ENCODE measurements at regions not wholly inside any gene's neighbourhood (a gene's known extent, or its start where the extent isn't known, plus 50 kb on each side); places are given as distances from the start of the nearest gene placed in this dataset.

DNA sequence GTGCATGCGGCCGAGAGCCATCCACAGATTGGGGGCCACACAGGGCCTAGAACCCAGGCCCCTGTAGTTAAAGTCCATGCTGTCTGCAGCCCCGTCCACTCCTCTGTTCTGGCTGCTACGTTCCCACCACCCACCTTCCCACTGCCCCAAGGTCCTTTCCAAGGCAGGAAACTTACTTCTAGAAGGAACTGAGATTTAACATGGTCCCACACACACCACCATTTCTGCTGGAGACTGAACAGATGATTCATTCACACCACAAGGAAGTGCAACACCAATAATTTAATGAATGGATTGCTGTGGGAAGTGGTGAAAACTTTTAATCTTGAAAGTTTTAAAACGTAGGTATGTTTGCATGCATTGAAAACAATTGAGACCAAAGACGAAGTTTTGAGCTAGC is 95.2 kb downstream of the LBH start:
- no peak overlapping the region for H3K4me3 ChIP-seq (ENCODE audit: low read depth, low read length)
- DNase-seq (ENCODE audit: low read depth): no peak
- TF ChIP-seq, protein P1, sequence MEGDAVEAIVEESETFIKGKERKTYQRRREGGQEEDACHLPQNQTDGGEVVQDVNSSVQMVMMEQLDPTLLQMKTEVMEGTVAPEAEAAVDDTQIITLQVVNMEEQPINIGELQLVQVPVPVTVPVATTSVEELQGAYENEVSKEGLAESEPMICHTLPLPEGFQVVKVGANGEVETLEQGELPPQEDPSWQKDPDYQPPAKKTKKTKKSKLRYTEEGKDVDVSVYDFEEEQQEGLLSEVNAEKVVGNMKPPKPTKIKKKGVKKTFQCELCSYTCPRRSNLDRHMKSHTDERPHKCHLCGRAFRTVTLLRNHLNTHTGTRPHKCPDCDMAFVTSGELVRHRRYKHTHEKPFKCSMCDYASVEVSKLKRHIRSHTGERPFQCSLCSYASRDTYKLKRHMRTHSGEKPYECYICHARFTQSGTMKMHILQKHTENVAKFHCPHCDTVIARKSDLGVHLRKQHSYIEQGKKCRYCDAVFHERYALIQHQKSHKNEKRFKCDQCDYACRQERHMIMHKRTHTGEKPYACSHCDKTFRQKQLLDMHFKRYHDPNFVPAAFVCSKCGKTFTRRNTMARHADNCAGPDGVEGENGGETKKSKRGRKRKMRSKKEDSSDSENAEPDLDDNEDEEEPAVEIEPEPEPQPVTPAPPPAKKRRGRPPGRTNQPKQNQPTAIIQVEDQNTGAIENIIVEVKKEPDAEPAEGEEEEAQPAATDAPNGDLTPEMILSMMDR (IDR thresholded peaks at IDR 0.05; ENCODE audit: low read depth, low read length, missing control alignments): no peak
- in situ Hi-C loops (cut with HindIII; ENCODE audit: low sequenced_read_pairs): no loop called here

DNA sequence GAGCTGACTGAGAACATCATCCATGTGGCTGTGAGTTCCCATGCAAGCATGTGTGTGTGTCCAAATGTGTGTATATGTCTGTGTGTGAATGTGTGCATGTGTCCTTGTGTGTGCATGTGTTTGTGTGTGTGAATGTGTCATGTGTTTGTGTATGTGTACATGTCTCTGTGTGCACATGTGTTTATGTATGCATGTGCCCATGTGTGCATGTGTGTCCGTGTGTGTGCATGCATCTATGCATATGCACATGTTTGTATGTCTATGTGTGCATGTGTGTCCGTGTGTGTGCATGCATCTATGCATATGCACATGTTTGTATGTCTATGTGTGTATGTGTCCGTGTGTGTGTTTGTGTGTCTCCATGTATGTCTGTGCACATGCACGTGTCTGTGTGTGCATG is 99.7 kb downstream of the LBH start:
- H3K4me3 ChIP-seq (ENCODE audit: low read depth, low read length): no peak overlapping the region
- TF ChIP-seq, protein P1 (IDR thresholded peaks at IDR 0.05; ENCODE audit: low read depth, low read length, missing control alignments): no peak
- in situ Hi-C loops (cut with HindIII; ENCODE audit: low sequenced_read_pairs): no loop called here
- no peak for DNase-seq (ENCODE audit: low read depth)

DNA sequence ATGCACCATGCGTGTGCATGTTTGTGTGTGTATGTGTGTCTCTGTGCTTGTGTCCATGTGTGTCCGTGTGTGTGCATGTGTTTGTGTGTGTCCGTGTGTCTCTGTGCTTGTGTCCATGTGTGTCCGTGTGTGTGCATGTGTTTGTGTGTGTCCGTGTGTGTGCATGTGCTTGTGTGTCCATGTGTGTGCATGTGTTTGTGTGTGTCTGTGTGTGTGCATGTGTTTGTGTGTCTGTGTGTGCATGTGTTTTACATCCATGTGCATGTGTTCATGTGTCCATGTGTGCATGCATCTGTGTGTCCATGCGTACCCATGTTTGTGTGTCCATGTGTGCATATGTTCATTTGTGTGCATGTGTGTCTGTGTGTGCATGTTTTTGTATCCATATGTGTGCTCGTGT is 100.5 kb downstream of the LBH start:
- no peak overlapping the region for H3K4me3 ChIP-seq (ENCODE audit: low read depth, low read length)
- in situ Hi-C loops (cut with HindIII; ENCODE audit: low sequenced_read_pairs): no loop called here
- no peak for DNase-seq (ENCODE audit: low read depth)
- TF ChIP-seq, protein P1 (IDR thresholded peaks at IDR 0.05; ENCODE audit: low read depth, low read length, missing control alignments): no peak

DNA sequence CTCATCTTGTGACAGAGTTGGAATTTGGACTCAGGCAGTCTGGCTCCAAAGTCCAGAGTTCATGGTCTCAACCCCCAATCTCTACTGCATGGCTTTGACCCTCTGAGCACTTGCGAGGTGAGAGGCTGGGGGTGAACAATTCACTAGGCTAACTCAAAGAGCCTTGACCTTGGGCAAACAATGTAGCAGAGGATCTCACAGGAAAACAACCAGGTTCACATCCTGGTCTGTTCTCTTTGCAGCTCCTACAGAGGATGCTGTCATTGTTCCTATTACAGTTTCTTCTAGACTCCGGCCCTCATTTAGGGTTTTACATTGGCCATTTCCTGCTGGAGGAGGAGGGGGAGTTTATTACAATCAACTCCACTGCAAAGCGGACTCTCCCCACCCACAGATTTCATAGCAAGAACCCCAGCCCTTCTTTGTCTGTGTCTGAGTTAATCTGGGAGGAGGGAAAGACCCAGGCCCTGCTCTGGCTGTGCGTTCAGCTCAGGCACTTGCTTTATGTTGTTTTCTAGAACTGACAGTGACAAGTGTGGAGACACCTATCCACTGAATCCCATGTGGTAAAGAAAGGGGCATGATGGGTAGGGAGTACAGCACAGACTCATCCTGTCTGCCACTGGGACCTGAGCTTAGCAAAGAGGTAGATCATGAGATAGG is 101.6 kb downstream of the LBH start:
- in situ Hi-C loops (cut with HindIII; ENCODE audit: low sequenced_read_pairs): no loop called here
- H3K4me3 ChIP-seq (ENCODE audit: low read depth, low read length): no peak overlapping the region
- TF ChIP-seq, protein P1 (IDR thresholded peaks at IDR 0.05; ENCODE audit: low read depth, low read length, missing control alignments): no peak
- no peak for DNase-seq (ENCODE audit: low read depth)

DNA sequence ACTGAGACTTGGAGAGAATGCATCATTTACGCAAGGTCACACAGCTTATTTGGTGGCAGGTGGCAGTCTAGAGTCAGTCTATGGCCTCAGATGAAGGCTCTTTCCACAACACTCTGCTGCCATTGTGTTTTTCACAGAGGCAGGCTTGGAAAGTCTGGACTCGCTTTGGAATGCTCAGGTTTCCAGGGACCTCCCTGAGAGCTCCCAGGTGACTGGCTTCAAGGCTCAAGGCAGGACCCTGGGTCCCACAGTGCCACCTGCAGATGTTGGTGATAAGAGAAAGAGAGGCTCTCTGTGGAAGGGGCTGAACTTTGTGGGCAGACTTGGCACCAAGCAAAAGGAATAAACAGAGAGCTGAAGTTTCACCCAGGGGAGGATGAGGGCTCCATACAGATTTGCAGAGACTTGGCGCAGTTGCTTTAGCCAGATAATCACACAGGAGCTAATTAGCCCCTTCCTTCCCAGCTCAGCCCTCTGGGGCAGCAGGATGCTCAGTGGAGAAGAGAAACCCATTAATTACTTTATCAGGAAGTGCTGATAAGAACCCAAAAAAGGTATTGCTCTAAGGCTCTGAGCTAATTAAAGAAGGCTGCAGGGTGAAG is 103.5 kb downstream of the LBH start:
- no peak overlapping the region for H3K4me3 ChIP-seq (ENCODE audit: low read depth, low read length)
- DNase-seq (ENCODE audit: low read depth): no peak
- TF ChIP-seq, protein P1 (IDR thresholded peaks at IDR 0.05; ENCODE audit: low read depth, low read length, missing control alignments): no peak
- in situ Hi-C loops (cut with HindIII; ENCODE audit: low sequenced_read_pairs): no loop called here

DNA sequence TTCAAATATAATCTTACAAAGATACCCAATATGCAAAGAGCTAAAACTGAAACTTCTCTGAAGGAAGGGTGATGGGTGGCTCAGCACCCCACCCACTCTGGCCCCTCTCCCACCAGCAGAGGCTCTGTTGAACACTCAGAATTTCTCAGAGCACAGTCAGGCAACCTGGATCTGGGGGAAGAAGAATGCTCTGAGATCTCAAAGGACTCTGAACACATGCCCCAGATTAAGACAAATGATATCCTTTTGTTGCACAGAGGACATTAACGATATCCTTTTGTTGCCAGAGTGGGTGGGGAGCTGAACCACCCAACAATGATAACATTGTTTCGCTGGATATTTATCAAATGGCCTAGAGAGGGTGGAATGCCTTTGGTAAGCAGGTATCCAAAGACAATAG is 104.8 kb downstream of the LBH start:
- TF ChIP-seq, protein P1 (IDR thresholded peaks at IDR 0.05; ENCODE audit: low read depth, low read length, missing control alignments): no peak
- in situ Hi-C loops (cut with HindIII; ENCODE audit: low sequenced_read_pairs): no loop called here
- DNase-seq (ENCODE audit: low read depth): no peak
- no peak overlapping the region for H3K4me3 ChIP-seq (ENCODE audit: low read depth, low read length)

Measured in astrocyte of the cerebellum (primary cell).